Right cardiac atrium (tissue), 5 donors: ENCODE measurements at regions not wholly inside any gene's neighbourhood (a gene's known extent, or its start where the extent isn't known, plus 50 kb on each side); places are given as distances from the start of the nearest gene placed in this dataset.

ENCODE experiments used
- ATAC-seq, 2 donors: fragments of 200-7000 bp; cut with Tn5 transposase; one replicate each; pipeline versions ENCODE4 v1.8.0 to v1.9.1; 2020; ENCODE audit warnings: moderate library complexity in 2 of 2, mild to moderate bottlenecking in 1 of 2
- DNase-seq, 3 donors: peaks; one replicate each; pipeline ENCODE4 v3.0.0-alpha.2; 2020
- H3K27ac ChIP-seq: one replicate; pipeline ENCODE4 v1.5.1; 2013; ENCODE audit warnings: mild to moderate bottlenecking, low read length, control low read depth, moderate library complexity
- H3K27me3 ChIP-seq: one replicate; pipeline ENCODE4 v1.6.1; 2013; ENCODE audit not compliant: control insufficient read depth, insufficient read depth
- H3K4me1 ChIP-seq: one replicate; pipeline ENCODE4 v1.6.1; 2013; ENCODE audit warnings: low read length; ENCODE audit not compliant: control insufficient read depth, insufficient read depth
- H3K4me3 ChIP-seq: one replicate; pipeline ENCODE4 v1.5.1; 2013; ENCODE audit warnings: low read length, control low read depth
- H3K9me3 ChIP-seq: one replicate; pipeline ENCODE4 v1.6.1; 2013; ENCODE audit warnings: low read length; ENCODE audit not compliant: control insufficient read depth
- WGBS: extraction: QIAGEN DNeasy Blood & Tissue Kit; methylation state at CpG from one replicate; pipeline ENCODE4 v1.1.7; 2013; 5-methylcytosine and 5-hydroxymethylcytosine counted together
- intact Hi-C, 4 donors: fragments of 100-400 bp; cut with DNase I; formaldehyde crosslinking; loops; one replicate each; pipeline versions ENCODE4 v1.11.0 to v1.14.0; 2022 to 2023
- donor health status: healthy with polysubstance abuse.
- donor health status: DM: no; HTN: yes; CAD: no.
- donor health status: DM: no; HTN: no; CAD: no.
- donor health status: DM: no; HTN: yes; CAD: no; lungs with severe emphysema.
- donor health status: DM: yes; HTN: yes; CAD: no.

- intact Hi-C loops: no loop called here
- H3K4me3 ChIP-seq: no peak overlapping the region
- ATAC-seq: no peak
These were observed 1750.7 kb upstream of the FLRT2 start for GRCh38 chr14:83779266-83779665.

GRCh38 chr14:83780321-83780720 lies 1749.6 kb upstream of the FLRT2 start:
- Histone ChIP-seq H3K4me1 (no peaks in the 10 kb centered on the region), H3K9me3 (no peaks in the 10 kb centered on the region), H3K27me3 (no peaks in the 10 kb centered on the region), H3K4me3 (no peak overlapping the region), H3K27ac (no peak overlapping the region)
- 81% methylated on average over 3 of the region's 3 CpGs for WGBS
- DNase-seq (no peak), ATAC-seq (no peak)
- intact Hi-C loops: no loop called here

More at GRCh38 chr14:83779266-83779665, 1750.7 kb upstream of the FLRT2 start:
- DNase-seq: no peak
- Histone ChIP-seq H3K4me1 (no peaks in the 10 kb centered on the region), H3K27ac (no peak overlapping the region), H3K27me3 (no peaks in the 10 kb centered on the region), H3K9me3 (no peaks in the 10 kb centered on the region)
- WGBS: 57% methylated on average over 2 of the region's 2 CpGs

- Histone ChIP-seq H3K4me1 (no peaks in the 10 kb centered on the region), H3K27ac (no peak overlapping the region), H3K9me3 (no peaks in the 10 kb centered on the region), H3K4me3 (no peak overlapping the region), H3K27me3 (no peaks in the 10 kb centered on the region)
- intact Hi-C loops: no loop called here
- DNase-seq: no peak
- ATAC-seq: no peak
- 95% methylated on average over 2 of the region's 2 CpGs for WGBS
These were observed 1731.5 kb upstream of the FLRT2 start for GRCh38 chr14:83798421-83798820.

- H3K27ac ChIP-seq: no peak overlapping the region
- intact Hi-C loops: no loop called here
- H3K4me3 ChIP-seq: no peak overlapping the region
- no peaks in the 10 kb centered on the region for H3K27me3 ChIP-seq
- no peaks in the 10 kb centered on the region for H3K9me3 ChIP-seq
- DNase-seq: no peak
- ATAC-seq: no peak
- no peaks in the 10 kb centered on the region for H3K4me1 ChIP-seq
These were observed 1730.7 kb upstream of the FLRT2 start for GRCh38 chr14:83799233-83799632.

GRCh38 chr14:83814896-83815295 lies 1715.0 kb upstream of the FLRT2 start:
- Histone ChIP-seq H3K4me3 (no peak overlapping the region), H3K9me3 (no peaks in the 10 kb centered on the region), H3K27ac (no peak overlapping the region), H3K27me3 (no peaks in the 10 kb centered on the region), H3K4me1 (peaks cover 2% of the 10 kb centered on the region)
- 90% methylated on average over 1 of the region's 1 CpG for WGBS
- intact Hi-C loops: no loop called here
- ATAC-seq (no peak), DNase-seq (no peak)

GRCh38 chr14:83816761-83817160 lies 1713.2 kb upstream of the FLRT2 start:
- Histone ChIP-seq H3K27ac (no peak overlapping the region), H3K4me3 (no peak overlapping the region), H3K27me3 (no peaks in the 10 kb centered on the region), H3K9me3 (no peaks in the 10 kb centered on the region), H3K4me1 (peaks cover 2% of the 10 kb centered on the region)
- intact Hi-C loops: no loop called here
- ATAC-seq: peak in 1 of 2 donors; percentile 69
- DNase-seq: no peak
- WGBS: 41% methylated on average over 6 of the region's 6 CpGs

- H3K4me3 ChIP-seq: no peak overlapping the region
- no peaks in the 10 kb centered on the region for H3K27me3 ChIP-seq
- DNase-seq: no peak
- WGBS: 89% methylated on average over 3 of the region's 3 CpGs
- no peak for ATAC-seq
- H3K4me1 ChIP-seq: peaks cover 2% of the 10 kb centered on the region
- intact Hi-C loops: no loop called here
- H3K27ac ChIP-seq: no peak overlapping the region
- H3K9me3 ChIP-seq: no peaks in the 10 kb centered on the region
These were observed 1704.1 kb upstream of the FLRT2 start for GRCh38 chr14:83825843-83826242.

GRCh38 chr14:83826838-83827237 lies 1703.1 kb upstream of the FLRT2 start:
- H3K4me3 ChIP-seq: peak overlapping the region; percentile 60
- H3K9me3 ChIP-seq: no peaks in the 10 kb centered on the region
- H3K4me1 ChIP-seq: peaks cover 2% of the 10 kb centered on the region
- H3K27me3 ChIP-seq: no peaks in the 10 kb centered on the region
- DNase-seq: no peak
- intact Hi-C loops: no loop called here
- WGBS: 59% methylated on average over 6 of the region's 6 CpGs
- no peak for ATAC-seq
- H3K27ac ChIP-seq: no peak overlapping the region

- no peak overlapping the region for H3K4me3 ChIP-seq
- 39% methylated on average over 3 of the region's 3 CpGs for WGBS
- peaks cover 2% of the 10 kb centered on the region for H3K4me1 ChIP-seq
- ATAC-seq (no peak), DNase-seq (no peak)
- H3K27ac ChIP-seq: no peak overlapping the region
- intact Hi-C loops: no loop called here
- H3K27me3 ChIP-seq: no peaks in the 10 kb centered on the region
- H3K9me3 ChIP-seq: no peaks in the 10 kb centered on the region
These were observed 1702.6 kb upstream of the FLRT2 start for GRCh38 chr14:83827383-83827782.

GRCh38 chr14:83828406-83828805 lies 1701.5 kb upstream of the FLRT2 start:
- intact Hi-C loops: no loop called here
- Histone ChIP-seq H3K9me3 (no peaks in the 10 kb centered on the region), H3K27me3 (no peaks in the 10 kb centered on the region), H3K4me3 (no peak overlapping the region), H3K27ac (no peak overlapping the region), H3K4me1 (peaks cover 2% of the 10 kb centered on the region)
- ATAC-seq (no peak), DNase-seq (no peak)
- WGBS: 66% methylated on average over 2 of the region's 2 CpGs

GRCh38 chr14:83830316-83830715 lies 1699.6 kb upstream of the FLRT2 start:
- no peak for ATAC-seq
- no peak overlapping the region for H3K4me3 ChIP-seq
- H3K27me3 ChIP-seq: no peaks in the 10 kb centered on the region
- 83% methylated on average over 2 of the region's 2 CpGs for WGBS
- H3K27ac ChIP-seq: no peak overlapping the region
- intact Hi-C loops: no loop called here
- peaks cover 2% of the 10 kb centered on the region for H3K4me1 ChIP-seq
- no peaks in the 10 kb centered on the region for H3K9me3 ChIP-seq
- no peak for DNase-seq

GRCh38 chr14:83838226-83838625 lies 1691.7 kb upstream of the FLRT2 start:
- WGBS: 78% methylated on average over 3 of the region's 3 CpGs
- H3K4me1 ChIP-seq: no peaks in the 10 kb centered on the region
- H3K27me3 ChIP-seq: no peaks in the 10 kb centered on the region
- intact Hi-C loops: no loop called here
- ATAC-seq (no peak), DNase-seq (no peak)
- no peaks in the 10 kb centered on the region for H3K9me3 ChIP-seq
- no peak overlapping the region for H3K4me3 ChIP-seq
- H3K27ac ChIP-seq: no peak overlapping the region
